GM23248 (cell line): ENCODE measurements at regions not wholly inside any gene's neighbourhood (a gene's known extent, or its start where the extent isn't known, plus 50 kb on each side); places are given as distances from the start of the nearest gene placed in this dataset.

Experiments
- DNase-seq: peaks from one replicate; pipeline ENCODE4 v3.0.0-alpha.2; 2015
- H2AFZ ChIP-seq: fragments of 200-600 bp; sonication (generic); 2 replicates; pipeline ENCODE4 v1.6.1; 2016; ENCODE audit warnings: antibody characterized with exemption
- H3F3A ChIP-seq: fragments of 200-600 bp; sonication (generic); 2 replicates; pipeline ENCODE4 v1.6.1; 2016; ENCODE audit warnings: mild to moderate bottlenecking, antibody characterized with exemption, mixed run types; ENCODE audit not compliant: insufficient read depth
- H3K27ac ChIP-seq: fragments of 200-600 bp; sonication (generic); 2 replicates; pipeline ENCODE4 v1.5.1; 2016; ENCODE audit warnings: mild to moderate bottlenecking
- H3K27me3 ChIP-seq: fragments of 200-600 bp; sonication (generic); replicated peaks from 2 replicates; pipeline ENCODE4 v1.6.1; 2016; ENCODE audit warnings: mild to moderate bottlenecking; ENCODE audit not compliant: insufficient read depth
- H3K36me3 ChIP-seq: fragments of 200-600 bp; sonication (generic); 2 replicates; pipeline ENCODE4 v1.6.1; 2016; ENCODE audit warnings: low read depth, mild to moderate bottlenecking
- H3K4me1 ChIP-seq: fragments of 200-600 bp; sonication (generic); 2 replicates; pipeline ENCODE4 v1.6.1; 2016; ENCODE audit warnings: mild to moderate bottlenecking; ENCODE audit not compliant: insufficient read depth
- H3K4me2 ChIP-seq: fragments of 200-600 bp; sonication (generic); one replicate; pipeline ENCODE4 v1.6.1; 2016; ENCODE audit warnings: mild to moderate bottlenecking; ENCODE audit not compliant: unreplicated experiment
- H3K4me3 ChIP-seq: fragments of 200-600 bp; sonication (generic); 2 replicates; pipeline ENCODE4 v1.5.1; 2016; ENCODE audit warnings: mild to moderate bottlenecking
- H3K79me2 ChIP-seq: fragments of 200-600 bp; sonication (generic); 2 replicates; pipeline ENCODE4 v1.6.1; 2016; ENCODE audit warnings: mild to moderate bottlenecking; ENCODE audit not compliant: insufficient read depth
- H3K9ac ChIP-seq: fragments of 200-600 bp; sonication (generic); 2 replicates; pipeline ENCODE4 v1.6.1; 2016; ENCODE audit warnings: mild to moderate bottlenecking
- H3K9me2 ChIP-seq: fragments of 200-600 bp; sonication (generic); 2 replicates; pipeline ENCODE4 v1.6.1; 2016; ENCODE audit warnings: mixed run types, mild to moderate bottlenecking, moderate library complexity; ENCODE audit not compliant: insufficient read depth
- H3K9me3 ChIP-seq: fragments of 200-600 bp; sonication (generic); one replicate; pipeline ENCODE4 v1.6.1; 2017; ENCODE audit warnings: low read depth
- H4K20me1 ChIP-seq: fragments of 200-600 bp; sonication (generic); 2 replicates; pipeline ENCODE4 v1.6.0; 2016; ENCODE audit not compliant: insufficient read depth
- EZH2 ChIP-seq: fragments of 200-600 bp; sonication (generic); IDR thresholded peaks from 2 replicates; pipeline ENCODE4 v1.6.1; 2018; ENCODE audit warnings: antibody characterized with exemption, mild to moderate bottlenecking; ENCODE audit not compliant: insufficient read depth, poor library complexity, severe bottlenecking
- EZH2phosphoT487 ChIP-seq: fragments of 200-600 bp; sonication (generic); IDR thresholded peaks from 2 replicates; pipeline ENCODE4 v1.6.1; 2018; ENCODE audit warnings: antibody characterized with exemption, moderate library complexity, mild to moderate bottlenecking, low read depth; ENCODE audit not compliant: insufficient read depth
- WGBS, 2 experiments: methylation state at CpG; one replicate each; pipeline ENCODE4 v1.1.6; 2015 to 2017; ENCODE audit warnings: low lambda C conversion rate in 2 of 2, low coverage in 1 of 2; ENCODE audit errors: missing lambda C conversion rate in 2 of 2; 5-methylcytosine and 5-hydroxymethylcytosine counted together
- in situ Hi-C: fragments of 300-500 bp; cut with MboI; formaldehyde crosslinking; loops from 2 replicates; pipeline ENCODE4 v1.15.0; 2020

DNA sequence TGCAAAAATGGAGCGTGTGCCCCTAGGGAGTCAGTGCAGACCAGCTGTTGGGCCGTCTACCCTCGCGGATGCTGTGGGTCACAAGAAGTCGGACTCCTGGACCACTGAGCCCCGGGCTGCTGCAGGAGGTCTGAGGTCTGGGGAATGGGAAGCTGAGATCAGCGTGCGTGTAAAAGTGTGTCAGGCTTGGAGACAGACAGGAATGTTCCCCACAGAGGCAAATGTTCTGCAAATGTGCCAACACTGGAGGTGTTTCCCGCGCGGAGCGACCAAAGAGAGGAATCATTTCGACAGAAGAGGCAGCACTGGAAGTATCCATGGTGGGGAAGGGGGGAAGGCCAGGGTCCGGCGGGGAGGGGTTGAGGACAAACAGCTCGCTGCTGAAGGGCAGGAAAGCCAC is 643.8 kb upstream of the MGMT start:
- H3K27ac ChIP-seq = no peak overlapping the region
- H3K9me3 ChIP-seq = no peaks in the 10 kb centered on the region
- in situ Hi-C loops = no loop called here
- H4K20me1 ChIP-seq = no peaks in the 10 kb centered on the region
- no peak for DNase-seq
- no peak overlapping the region for H2AFZ ChIP-seq
- H3K36me3 ChIP-seq = no peaks in the 10 kb centered on the region
- no peaks in the 10 kb centered on the region for H3F3A ChIP-seq
- H3K79me2 ChIP-seq = no peaks in the 10 kb centered on the region
- no peaks in the 10 kb centered on the region for H3K4me1 ChIP-seq
- H3K9me2 ChIP-seq = no peaks in the 10 kb centered on the region
- TF ChIP-seq EZH2phosphoT487 (no peak), EZH2 (no peak)
- no peak overlapping the region for H3K4me2 ChIP-seq
- H3K4me3 ChIP-seq = no peak overlapping the region
- H3K9ac ChIP-seq = no peak overlapping the region
- no peaks in the 10 kb centered on the region for H3K27me3 ChIP-seq
- WGBS, 2 experiments = 60 to 75% methylated on average over 14 to 16 of the region's 16 CpGs

DNA sequence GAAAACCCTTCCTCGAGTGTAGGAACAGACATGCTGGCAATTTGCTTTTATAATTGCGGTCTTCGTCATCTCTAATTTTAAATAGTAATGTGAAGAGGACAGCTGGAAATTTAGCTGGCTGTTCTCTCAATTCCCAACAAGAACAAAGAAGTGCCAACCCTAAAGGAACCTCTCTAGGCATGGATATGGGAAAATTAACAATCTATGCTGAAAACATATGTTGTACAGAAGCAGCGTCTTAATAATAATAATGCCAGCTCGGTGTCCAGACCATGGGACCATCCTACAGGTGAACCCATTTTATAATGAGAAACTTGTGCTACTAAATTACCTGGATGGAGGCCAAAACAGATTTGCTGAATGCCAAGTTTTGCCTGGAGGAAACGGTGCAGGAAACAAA is 641.4 kb upstream of the MGMT start:
- H3K27me3 ChIP-seq = no peaks in the 10 kb centered on the region
- no peak overlapping the region for H3K4me3 ChIP-seq
- no peaks in the 10 kb centered on the region for H3K79me2 ChIP-seq
- no peaks in the 10 kb centered on the region for H3F3A ChIP-seq
- no peak for DNase-seq
- H3K9ac ChIP-seq = no peak overlapping the region
- in situ Hi-C loops = no loop called here
- H3K36me3 ChIP-seq = no peaks in the 10 kb centered on the region
- H4K20me1 ChIP-seq = no peaks in the 10 kb centered on the region
- no peak overlapping the region for H2AFZ ChIP-seq
- no peaks in the 10 kb centered on the region for H3K9me2 ChIP-seq
- no peaks in the 10 kb centered on the region for H3K4me1 ChIP-seq
- 45 to 51% methylated on average over 6 of the region's 6 CpGs for WGBS, 2 experiments
- H3K9me3 ChIP-seq = no peaks in the 10 kb centered on the region
- H3K27ac ChIP-seq = no peak overlapping the region
- H3K4me2 ChIP-seq = no peak overlapping the region
- no peak for TF ChIP-seq EZH2phosphoT487
- no peak for TF ChIP-seq EZH2

DNA sequence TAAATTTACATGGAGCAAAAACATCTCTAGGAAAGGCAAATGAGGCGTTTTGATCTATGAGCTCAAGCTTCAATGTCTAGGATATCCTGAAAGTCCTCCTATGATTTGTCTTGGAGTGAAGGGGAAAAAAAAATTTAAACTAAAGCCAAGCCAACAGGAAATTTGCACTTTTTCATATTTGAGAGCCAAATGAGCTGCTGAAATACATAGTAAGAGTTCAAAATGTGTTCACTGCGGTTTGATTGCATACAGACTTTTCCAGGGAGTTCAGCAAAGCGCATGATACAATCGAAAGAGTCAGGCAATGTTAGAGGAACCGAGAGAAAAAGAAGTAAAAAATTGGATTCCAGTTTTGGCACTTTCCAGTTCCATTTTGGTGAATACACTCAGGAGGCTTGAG is 633.4 kb upstream of the MGMT start:
- no peaks in the 10 kb centered on the region for H3K9me2 ChIP-seq
- H4K20me1 ChIP-seq = no peaks in the 10 kb centered on the region
- DNase-seq = no peak
- H2AFZ ChIP-seq = no peak overlapping the region
- no peaks in the 10 kb centered on the region for H3K27me3 ChIP-seq
- H3K36me3 ChIP-seq = no peaks in the 10 kb centered on the region
- TF ChIP-seq EZH2 (no peak), EZH2phosphoT487 (no peak)
- no peak overlapping the region for H3K4me3 ChIP-seq
- no peaks in the 10 kb centered on the region for H3F3A ChIP-seq
- H3K79me2 ChIP-seq = no peaks in the 10 kb centered on the region
- no peak overlapping the region for H3K27ac ChIP-seq
- no peak overlapping the region for H3K9ac ChIP-seq
- no peak overlapping the region for H3K4me2 ChIP-seq
- in situ Hi-C loops = no loop called here
- no peaks in the 10 kb centered on the region for H3K9me3 ChIP-seq
- H3K4me1 ChIP-seq = no peaks in the 10 kb centered on the region
- WGBS, 2 experiments = 27 to 35% methylated on average over 5 of the region's 5 CpGs

DNA sequence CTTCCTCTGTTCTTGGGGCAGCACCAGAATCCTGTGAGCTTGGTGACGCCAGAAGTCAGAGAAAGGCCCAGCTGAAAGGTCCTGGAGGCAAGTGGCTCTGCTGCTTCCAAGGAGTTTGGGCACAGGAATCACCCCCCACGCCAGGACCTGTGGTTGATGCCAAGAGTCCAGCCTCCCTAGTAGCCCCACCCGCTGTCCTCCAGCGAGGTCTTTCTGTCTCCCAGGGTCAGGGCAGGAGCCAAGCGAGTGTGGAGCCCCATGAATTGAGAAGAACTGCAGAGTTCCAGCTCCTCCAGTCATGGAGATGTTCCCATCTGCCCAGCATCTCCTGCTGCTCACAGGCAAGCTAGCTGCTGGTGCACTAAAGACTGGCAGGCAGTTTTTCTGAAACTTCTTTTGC is 631.7 kb upstream of the MGMT start:
- Histone ChIP-seq H3K27me3 (no peaks in the 10 kb centered on the region), H4K20me1 (no peaks in the 10 kb centered on the region), H2AFZ (no peak overlapping the region), H3K4me1 (no peaks in the 10 kb centered on the region), H3K79me2 (no peaks in the 10 kb centered on the region), H3K36me3 (no peaks in the 10 kb centered on the region), H3K4me2 (no peak overlapping the region), H3K4me3 (no peak overlapping the region), H3K27ac (no peak overlapping the region), H3K9ac (no peak overlapping the region), H3K9me3 (no peaks in the 10 kb centered on the region), H3K9me2 (no peaks in the 10 kb centered on the region), H3F3A (no peaks in the 10 kb centered on the region)
- in situ Hi-C loops = no loop called here
- TF ChIP-seq EZH2 (no peak), EZH2phosphoT487 (no peak)
- DNase-seq = no peak
- WGBS, 2 experiments = 7 to 10% methylated on average over 3 to 5 of the region's 5 CpGs

DNA sequence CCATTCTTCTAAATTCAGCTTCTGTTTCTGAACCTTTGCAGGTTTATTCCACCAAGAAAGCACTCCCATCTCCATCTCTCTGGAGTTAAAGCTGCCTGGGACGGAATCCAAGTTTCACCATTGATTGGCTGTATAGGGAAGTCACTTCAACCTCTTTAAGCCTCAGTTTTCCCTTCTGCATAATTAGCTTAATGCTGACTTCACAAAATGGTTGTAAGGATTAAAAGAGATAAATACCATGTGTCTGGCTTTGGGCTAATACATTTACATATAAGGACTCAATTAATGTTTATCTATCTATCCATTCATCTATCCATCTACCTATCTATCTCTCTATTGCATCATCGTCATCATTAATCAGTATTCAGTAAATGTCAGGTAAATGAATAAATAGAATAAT is 629.6 kb upstream of the MGMT start:
- TF ChIP-seq EZH2phosphoT487 (no peak), EZH2 (no peak)
- no peak overlapping the region for H3K27ac ChIP-seq
- H3K4me1 ChIP-seq = no peaks in the 10 kb centered on the region
- no peak overlapping the region for H3K4me2 ChIP-seq
- H3F3A ChIP-seq = no peaks in the 10 kb centered on the region
- no peaks in the 10 kb centered on the region for H3K79me2 ChIP-seq
- no peaks in the 10 kb centered on the region for H3K36me3 ChIP-seq
- H3K4me3 ChIP-seq = no peak overlapping the region
- in situ Hi-C loops = no loop called here
- no peak overlapping the region for H2AFZ ChIP-seq
- H3K9me3 ChIP-seq = no peaks in the 10 kb centered on the region
- no peak for DNase-seq
- H3K9ac ChIP-seq = no peak overlapping the region
- WGBS, 2 experiments = 32 to 37% methylated on average over 2 of the region's 2 CpGs
- H3K27me3 ChIP-seq = no peaks in the 10 kb centered on the region
- H3K9me2 ChIP-seq = no peaks in the 10 kb centered on the region
- no peaks in the 10 kb centered on the region for H4K20me1 ChIP-seq
